HuH-7.5 (cell line): ENCODE measurements at regions not wholly inside any gene's neighbourhood (a gene's known extent, or its start where the extent isn't known, plus 50 kb on each side); places are given as distances from the start of the nearest gene placed in this dataset.
"Not testable (repeated sequence)": the region's sequence is repeated elsewhere in the genome, so short reads cannot be mapped to it uniquely, and the experiment has no call there.

Source experiments
- DNase-seq: peaks from one replicate; pipeline ENCODE4 v3.0.0; 2011; ENCODE audit warnings: low spot score

DNA sequence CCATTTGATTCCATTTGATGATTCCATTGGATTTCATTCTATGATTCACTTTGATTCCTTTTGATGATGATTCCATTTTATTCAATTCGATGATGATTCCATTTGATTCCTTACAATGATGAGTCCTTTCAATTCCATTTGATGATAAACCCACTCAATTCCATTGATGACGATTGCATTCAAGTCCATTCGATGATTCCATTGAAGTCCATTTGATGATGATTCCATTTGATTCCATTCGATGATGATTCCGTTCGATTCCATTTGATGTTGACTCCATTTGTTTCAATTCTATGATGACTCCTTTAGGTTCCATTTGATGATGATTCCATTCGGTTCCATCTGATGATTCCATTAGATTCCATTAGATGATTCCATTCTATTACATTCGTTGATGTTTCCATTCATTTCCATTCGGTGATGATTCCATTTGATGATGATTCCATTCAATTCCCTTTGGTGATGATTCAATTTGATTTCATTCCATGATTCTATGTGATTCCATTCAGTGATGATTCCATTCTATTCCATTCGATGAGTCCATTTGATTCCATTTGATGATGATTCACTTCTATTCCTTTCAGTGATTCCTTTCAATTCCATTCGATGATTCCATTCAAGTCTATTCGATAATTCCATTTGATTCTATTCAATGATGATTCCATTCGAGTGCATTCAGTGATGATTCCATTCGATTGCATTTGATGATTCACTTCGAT lies 1106.0 kb downstream of the RPIA start:
- no peak for DNase-seq

DNA sequence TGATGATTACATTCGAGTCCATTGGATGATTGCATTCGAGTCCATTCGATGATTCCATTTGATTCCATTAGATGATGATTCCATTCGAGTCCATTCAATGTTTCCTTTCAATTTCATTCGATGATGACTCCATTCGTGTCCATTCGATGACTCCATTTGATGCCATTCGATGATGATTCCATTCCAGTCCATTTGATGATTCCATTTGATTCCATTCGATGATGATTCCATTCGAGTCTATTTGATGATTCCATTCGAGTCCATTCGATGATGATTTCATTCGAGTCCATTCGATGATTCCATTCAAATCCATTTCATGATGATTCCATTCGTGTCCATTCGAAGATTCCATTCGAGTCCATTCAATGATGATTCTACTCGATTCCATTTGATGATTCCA lies 1109.7 kb downstream of the RPIA start:
- DNase-seq = not testable (repeated sequence)

DNA sequence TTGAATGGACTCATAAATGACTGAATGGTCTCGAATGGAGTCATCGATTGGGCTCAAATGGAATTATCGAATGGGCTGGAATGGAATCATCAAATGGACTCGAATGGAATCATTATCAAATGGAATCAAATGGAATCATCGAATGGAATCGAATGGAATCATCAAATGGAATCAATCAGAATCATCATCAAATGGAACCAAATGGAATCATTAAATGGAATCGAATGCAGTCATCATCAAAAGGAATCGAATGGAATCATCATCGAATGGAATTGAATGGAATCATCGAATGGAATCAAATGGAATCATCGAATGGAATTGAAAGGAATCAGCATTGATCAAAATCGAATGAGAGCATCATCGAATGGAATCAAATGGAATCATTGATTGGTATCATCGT lies 1114.9 kb downstream of the RPIA start:
- DNase-seq = not testable (repeated sequence)

DNA sequence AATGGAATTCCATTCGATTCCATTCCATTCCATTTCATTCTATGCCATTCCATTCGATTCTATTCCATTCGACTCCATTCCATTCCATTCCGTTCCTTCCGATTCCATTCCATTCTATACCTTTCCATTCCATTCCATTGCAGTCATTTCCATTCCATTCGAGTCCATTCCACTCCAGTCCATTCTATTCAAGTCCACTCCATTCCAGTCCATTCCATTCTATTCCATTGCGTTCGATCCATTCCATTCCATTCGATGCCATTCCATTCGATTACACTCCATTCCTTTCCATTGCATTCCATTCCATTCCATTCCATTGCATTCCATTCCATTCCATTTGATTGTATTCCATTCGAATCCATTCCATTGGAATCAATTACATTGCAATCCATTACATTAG lies 1119.8 kb downstream of the RPIA start:
- no peak for DNase-seq

DNA sequence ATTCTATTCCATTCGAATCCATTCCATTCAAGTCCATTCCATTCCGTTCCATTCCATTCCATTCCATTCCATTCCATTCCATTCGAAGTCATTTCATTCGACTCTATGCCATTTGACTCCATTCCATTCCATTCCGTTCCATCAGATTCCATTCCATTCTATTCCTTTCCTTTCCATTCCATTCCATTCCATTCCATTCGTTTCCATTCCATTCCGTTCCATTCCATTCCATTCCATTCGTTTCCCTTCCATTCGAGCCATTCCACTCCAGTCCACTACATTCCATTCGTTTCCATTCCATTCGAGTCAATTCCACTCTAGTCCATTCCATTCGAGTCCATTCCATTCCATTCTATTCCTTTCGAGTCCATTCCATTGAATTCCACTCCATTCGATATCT lies 1120.4 kb downstream of the RPIA start:
- DNase-seq = not testable (repeated sequence)

DNA sequence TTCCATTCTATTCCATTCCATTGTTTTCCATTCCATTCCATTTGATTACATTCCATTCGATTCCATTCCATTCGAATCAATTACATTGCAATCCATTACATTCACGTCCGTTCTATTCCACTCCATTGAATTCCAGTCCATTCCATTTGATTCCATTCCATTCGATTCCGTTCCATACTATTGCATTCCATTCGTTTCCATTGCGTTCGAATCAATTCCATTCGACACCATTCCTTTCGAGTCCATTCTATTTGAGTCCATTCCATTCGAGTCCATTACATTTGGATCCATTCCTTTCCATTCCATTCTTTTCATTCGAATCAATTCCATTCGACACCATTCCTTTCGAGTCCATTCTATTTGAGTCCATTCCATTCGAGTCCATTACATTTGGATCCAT lies 1122.9 kb downstream of the RPIA start:
- not testable (repeated sequence) for DNase-seq

DNA sequence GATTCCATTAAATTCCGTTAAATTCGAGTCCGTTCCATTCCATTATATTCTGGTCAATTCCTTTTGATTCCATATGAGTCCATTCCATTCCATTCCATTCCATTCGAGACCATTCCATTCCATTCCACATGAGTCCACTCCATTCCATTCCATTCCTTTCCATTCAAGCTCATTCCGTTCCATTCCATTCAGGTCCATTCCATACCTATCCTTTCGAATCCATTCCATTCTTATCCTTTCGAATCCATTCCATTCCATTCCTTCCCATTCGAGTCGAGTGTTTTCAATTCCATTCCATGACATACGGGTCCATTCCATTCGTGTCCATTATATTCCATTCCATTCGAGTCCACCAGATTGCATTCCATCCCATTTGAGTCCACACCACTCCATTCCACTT lies 1127.4 kb downstream of the RPIA start:
- DNase-seq = no peak

DNA sequence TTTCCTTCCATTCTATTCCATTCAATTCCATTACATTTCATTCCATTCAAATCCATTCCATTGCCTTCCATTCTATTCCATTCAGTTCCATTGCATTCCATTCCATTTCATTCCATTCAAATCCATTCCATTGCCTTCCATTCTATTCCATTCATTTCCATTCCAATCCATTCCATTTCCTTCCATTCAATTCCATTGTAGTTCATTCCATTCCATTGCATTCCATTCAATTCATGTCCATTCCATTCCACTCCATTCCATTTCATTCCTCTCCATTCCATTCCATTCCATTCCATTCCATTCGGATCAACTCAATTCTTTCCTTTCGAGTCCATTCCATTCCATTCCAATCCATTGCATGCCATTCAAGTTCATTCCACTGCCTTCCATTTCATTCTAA lies 1128.3 kb downstream of the RPIA start:
- no peak for DNase-seq

DNA sequence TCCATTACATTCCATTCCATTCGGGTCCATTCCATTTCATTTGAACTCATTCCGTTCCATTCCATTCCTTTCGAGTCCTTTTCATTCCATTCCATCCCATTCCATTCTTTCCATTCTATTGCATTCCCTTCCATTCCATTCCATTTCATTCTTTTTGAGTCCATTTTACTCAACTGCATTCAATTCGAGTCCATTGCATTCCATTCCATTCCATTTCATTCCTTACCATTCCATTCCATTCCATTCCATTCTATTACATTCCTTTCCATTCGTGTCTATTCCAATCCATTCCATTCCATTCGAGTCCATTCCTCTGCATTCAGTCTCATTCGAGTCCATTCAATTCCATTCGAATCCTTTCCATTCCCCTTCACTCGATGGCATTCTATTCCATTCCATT lies 1128.8 kb downstream of the RPIA start:
- no peak for DNase-seq

DNA sequence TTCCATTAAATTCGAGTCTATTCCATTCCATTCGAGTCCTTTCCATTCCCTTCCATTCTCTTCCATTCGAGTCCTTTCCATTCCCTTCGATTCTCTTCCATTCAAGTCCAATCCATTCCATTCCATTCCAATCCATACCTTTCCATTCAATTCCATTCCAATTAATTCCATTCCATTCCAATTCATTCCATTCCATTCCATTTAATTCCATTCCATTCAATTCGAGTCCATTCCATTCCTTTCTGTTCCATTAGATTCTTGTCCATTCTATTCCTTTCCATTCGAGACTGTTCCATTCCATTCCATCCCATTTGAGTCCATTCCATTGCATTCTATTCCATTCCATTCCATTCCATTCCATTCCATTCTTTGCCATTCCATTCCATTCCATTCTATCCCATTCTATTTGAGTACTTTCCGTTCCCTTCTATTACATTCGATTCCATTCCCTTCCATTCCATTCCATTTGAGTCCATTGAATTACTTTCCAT lies 1130.0 kb downstream of the RPIA start:
- DNase-seq = no peak

DNA sequence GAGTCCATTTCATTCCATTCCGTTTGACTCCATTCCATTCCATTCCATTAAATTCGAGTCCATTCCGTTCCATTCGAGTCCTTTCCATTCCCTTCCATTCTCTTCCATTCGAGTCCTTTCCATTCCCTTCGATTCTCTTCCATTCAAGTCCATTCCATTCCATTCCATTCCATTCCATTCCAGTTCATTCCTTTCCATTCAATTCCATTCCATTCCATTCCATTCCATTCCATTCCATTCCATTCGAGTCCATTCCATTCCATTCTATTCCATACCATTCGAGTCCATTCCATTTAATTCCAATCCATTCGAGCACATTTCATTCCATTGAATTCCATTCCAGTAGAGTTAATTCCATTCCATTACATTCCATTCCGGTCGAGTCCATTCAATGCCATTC lies 1130.9 kb downstream of the RPIA start:
- not testable (repeated sequence) for DNase-seq

DNA sequence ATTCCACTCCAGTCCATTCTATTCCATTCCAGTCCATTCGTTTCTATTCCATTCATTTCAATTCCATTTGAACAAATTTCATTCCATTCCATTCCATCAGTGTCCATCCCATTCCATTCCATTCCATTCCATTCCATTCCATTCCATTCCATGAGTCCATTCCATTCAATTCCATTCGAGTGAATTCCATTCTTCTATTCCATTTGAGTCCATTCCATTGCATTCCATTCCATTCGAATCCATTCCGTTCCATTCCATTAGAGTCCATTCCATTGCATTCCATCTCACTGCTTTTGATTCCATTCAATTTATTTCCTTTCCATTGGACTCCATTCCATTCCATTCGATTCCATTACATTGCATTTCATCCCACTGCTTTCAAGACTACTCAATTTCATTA lies 1132.1 kb downstream of the RPIA start:
- DNase-seq = no peak

DNA sequence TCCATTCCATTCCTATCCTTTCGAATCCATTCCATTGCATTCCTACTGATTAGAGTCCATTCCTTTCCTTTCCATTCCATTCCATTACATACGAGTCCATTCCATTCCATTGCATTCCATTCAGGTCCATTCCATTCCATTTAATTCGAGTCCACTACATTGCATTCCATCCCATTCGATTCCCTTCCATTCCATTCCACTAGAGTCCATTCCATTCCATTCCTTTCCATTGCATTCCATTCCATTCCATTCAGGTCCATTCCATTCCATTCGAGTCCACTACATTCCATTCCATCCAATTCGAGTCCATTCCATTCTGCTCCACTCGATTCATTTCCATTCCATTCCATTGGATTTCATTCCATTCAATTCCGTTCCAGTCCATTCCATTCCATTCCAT lies 1133.6 kb downstream of the RPIA start:
- no peak for DNase-seq

DNA sequence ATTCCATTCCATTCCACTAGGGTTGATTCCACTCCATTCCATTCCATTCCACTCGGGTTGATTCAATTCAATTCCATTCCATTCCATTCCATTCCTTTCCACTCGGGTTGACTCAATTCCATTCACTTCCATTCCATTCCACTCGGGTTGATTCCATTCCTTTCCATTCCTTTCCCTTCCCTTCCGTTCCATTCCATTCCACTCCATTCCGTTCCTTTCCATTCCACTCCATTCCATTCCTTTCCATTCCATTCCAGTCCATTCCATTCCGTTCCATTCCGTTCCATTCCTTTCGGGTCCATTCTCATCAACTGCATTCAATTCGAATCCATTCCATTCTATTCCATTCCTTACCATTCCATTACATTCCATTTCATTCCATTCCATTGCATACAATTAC lies 1135.3 kb downstream of the RPIA start:
- not testable (repeated sequence) for DNase-seq

DNA sequence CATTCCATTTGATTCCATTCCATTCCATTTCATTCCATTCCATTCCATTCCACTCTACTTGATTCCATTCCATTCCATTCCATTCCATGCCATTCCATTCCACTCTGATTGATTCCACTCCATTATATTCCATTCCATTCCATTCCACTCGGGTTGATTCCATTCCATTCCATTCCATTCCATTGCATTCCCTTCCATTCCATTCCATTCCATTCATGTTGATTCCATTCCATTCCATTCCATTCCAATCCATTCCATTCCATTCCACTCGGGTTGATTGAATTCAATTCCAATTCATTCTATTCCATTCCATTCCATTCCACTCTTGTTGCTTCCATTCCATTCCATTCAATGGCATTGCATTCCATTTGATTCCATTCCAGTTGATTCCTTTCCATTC lies 1136.4 kb downstream of the RPIA start:
- DNase-seq = not testable (repeated sequence)

DNA sequence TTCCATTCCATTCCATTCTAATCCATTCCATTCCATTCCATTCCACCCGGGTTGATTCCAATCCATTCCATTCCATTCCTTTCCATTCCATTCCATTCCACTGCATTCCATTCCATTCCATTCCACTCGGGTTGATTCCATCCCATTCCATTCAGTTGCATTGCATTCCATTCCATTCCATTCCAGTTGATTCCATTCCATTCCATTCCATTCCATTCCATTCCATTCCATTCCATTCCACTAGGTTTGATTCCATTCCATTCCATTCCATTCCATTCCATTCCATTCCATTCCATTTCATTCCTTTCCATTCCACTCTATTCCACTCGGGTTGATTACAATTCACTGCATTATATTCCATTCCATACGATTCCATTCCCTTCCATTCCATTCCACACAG lies 1136.9 kb downstream of the RPIA start:
- not testable (repeated sequence) for DNase-seq

DNA sequence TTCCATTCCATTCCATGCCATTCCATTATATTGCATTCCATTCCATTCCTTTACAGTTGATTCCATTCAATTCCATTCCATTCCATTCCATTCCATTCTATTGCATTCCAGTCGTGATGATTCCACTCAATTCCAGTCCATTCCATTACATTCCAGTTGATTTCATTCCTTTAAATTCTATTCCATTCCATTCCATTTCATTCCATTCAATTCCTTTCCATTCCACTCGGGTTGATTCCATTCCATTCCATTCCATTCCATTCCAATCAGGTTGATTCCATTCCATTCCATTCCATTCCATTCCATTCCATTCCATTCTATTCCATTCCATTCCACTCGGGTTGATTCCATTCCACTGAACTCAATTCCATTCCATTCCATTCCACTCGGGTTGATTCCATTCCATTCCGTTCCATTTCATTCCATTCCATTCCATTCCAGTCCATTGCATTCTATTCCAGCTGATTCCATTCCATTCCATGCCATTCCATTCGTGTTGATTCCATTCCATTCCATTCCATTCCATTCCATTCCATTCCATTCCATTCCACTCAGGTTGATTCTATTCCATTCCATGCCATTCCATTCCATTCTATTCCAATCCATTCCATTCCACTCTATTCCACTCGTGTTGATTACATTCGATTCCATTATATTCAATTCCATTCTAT lies 1137.6 kb downstream of the RPIA start:
- DNase-seq = not testable (repeated sequence)

DNA sequence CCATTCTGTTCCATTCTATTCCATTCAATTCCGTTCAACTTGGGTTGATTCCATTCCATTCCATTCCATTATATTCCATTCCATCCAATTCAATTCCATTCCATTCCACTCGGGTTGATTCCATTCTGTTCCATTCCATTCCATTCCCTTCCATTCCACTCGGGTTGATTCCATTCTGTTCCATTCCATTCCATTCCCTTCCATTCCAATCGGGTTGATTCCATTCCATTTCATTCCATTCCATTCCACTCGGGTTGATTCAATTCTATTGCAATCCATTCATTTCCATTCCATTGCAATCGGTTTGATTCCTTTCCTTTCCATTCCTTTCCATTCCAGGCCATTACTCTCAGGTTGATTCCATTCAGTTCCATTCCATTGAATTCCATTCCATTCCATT lies 1138.4 kb downstream of the RPIA start:
- no peak for DNase-seq

DNA sequence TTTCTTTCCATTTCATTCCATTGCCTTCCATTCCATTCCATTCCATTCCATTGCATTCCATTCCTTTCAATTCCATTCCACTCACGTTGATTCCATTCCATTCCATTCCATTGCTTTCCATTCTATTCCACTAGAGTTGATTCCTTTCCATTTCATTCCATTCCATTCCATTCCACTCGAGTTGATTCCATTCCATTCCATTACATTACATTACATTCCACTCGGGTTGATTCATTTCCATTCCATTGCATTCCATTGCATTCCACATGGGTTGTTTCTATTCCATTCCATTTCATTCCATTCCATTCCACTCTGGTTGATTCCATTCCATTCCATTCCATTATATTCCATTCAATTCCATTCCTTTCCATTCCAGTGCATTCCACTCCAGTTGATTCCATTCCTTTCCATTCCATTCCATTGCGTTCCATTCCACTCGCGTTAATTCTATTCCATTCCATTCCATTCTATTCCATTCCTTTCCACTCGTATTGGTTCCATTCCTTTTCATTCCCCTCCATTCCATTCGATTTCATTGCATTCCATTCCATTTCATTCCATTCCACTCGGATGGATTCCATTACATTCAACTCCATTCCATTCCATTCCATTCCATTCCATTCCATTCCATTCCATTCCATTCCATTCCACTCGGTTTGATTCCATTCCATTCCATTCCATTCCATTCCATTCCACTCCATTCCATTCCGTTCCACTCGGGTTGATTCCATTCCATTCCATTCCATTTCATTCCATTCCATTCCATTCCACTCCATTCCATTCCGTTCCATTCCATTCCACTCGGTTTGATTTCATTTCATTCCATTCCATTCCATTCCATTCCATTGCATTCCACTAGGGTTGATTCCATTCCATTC lies 1139.1 kb downstream of the RPIA start:
- not testable (repeated sequence) for DNase-seq

DNA sequence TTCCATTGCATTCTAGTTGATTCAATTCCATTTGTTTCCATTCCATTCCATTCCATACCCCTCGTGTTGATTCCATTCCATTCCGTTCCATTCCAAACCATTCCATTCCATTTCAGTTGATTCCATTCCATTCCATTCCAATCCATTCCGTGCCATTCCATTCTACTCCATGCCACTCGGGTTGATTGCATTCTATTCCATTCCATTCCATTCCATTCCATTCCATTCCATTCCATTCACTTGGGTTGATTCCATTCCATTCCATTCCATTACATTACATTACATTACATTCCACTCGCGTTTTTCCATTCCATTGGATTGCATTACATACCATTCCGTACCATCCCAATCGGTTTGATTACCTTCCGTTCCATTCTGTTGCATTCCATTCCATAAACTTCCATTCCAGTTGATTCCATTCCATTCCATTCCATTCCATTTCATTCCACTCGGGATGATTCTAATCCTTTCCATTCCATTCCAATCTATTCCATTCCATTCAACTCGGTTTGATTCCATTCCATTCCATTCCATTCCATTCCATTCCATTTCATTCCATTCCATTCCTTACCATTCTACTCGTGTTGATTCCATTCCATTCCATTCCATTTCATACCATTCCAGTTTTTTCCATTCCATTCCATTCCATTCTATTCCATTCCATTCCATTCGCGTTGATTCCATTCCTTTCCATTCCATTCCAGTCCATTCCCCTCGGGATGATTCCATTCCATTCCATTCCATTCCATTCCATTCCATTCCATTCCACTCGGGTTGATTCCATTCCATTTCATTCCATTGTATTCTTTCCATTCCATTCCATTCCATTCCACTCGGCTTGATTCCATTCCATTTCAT lies 1140.4 kb downstream of the RPIA start:
- DNase-seq = no peak

DNA sequence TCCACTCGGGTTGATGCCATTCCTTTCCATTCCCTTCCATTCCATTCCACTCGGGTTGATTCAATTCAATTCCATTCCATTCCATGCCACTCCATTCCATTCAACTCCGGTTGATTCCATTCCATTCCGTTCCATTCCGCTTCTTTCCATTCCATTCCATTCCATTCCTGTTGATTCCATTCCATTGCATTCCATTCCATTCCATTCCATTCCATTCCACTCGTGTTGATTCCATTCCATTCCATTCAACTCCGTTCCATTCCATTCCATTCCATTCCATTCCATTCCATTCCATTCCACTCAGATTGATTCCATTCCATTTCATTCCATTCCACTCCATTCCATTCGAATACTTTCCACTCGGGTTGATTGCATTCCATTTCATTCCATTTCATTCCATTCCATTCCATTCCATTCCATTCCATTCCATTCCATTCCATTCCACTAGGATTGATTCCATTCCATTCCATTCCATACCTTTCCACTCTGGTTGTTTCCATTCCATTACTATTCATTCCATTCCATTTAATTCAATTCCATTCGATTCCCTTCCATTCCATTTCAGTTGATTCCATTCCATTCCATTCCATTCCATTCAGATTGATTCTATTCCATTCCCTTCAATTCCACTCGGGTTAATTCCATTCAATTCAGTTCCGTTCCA lies 1141.8 kb downstream of the RPIA start:
- no peak for DNase-seq
